ENCODE measurements at regions not wholly inside any gene's neighbourhood (a gene's known extent, or its start where the extent isn't known, plus 50 kb on each side); places are given as distances from the start of the nearest gene placed in this dataset.

DNA sequence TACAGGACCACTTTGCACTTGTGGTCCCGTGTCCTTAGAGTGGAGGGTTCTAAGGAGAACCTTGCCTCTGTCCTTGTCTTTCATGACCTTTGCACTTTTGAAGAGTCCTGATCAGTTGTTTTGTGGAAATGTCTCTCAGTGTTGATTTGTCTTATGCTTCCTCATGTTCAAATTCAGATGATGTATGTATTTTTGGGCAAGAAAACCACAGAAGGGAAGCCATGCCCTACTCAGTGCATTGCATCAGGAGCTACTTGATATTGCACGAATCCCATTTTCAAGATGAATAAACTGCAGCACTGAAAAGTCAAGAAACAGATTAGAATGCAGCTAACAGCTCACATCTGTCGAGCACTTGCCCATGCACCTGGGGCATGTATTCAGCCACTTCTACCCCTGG is 152.2 kb downstream of the INHBB start:
- TF ChIP-seq, protein P1, sequence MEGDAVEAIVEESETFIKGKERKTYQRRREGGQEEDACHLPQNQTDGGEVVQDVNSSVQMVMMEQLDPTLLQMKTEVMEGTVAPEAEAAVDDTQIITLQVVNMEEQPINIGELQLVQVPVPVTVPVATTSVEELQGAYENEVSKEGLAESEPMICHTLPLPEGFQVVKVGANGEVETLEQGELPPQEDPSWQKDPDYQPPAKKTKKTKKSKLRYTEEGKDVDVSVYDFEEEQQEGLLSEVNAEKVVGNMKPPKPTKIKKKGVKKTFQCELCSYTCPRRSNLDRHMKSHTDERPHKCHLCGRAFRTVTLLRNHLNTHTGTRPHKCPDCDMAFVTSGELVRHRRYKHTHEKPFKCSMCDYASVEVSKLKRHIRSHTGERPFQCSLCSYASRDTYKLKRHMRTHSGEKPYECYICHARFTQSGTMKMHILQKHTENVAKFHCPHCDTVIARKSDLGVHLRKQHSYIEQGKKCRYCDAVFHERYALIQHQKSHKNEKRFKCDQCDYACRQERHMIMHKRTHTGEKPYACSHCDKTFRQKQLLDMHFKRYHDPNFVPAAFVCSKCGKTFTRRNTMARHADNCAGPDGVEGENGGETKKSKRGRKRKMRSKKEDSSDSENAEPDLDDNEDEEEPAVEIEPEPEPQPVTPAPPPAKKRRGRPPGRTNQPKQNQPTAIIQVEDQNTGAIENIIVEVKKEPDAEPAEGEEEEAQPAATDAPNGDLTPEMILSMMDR (IDR thresholded peaks at IDR 0.05) = no peak
- no peak for TF ChIP-seq POLR2A (IDR thresholded peaks at IDR 0.05)
